ENCODE measurements at regions not wholly inside any gene's neighbourhood (a gene's known extent, or its start where the extent isn't known, plus 50 kb on each side); places are given as distances from the start of the nearest gene placed in this dataset.
A peak's percentile ranks its signal among the peaks of the same experiment; 100 is the strongest.

GRCh38 chr12:66964629-66965028 is 285.8 kb upstream of the GRIP1 start:
- no peak for DNase-seq

GRCh38 chr12:66965621-66966020 is 286.7 kb upstream of the GRIP1 start:
- no peak for DNase-seq

GRCh38 chr12:66971816-66972215 is 292.9 kb upstream of the GRIP1 start:
- no peak for DNase-seq

GRCh38 chr12:66976526-66976925 is 292.6 kb upstream of the CAND1 start:
- DNase-seq, result no peak

GRCh38 chr12:66978802-66979201 is 290.4 kb upstream of the CAND1 start:
- no peak for DNase-seq

GRCh38 chr12:66979251-66979650 is 289.9 kb upstream of the CAND1 start:
- DNase-seq, result no peak

GRCh38 chr12:66984077-66984476 is 285.1 kb upstream of the CAND1 start:
- no peak for DNase-seq

- DNase-seq, result no peak
These were observed 284.2 kb upstream of the CAND1 start for GRCh38 chr12:66984962-66985361.

- DNase-seq, result peak in 3 of 4 experiments; percentile 9 to 24 (median 9)
These were observed 270.0 kb upstream of the CAND1 start for GRCh38 chr12:66999141-66999540.

GRCh38 chr12:67001251-67001650 is 267.9 kb upstream of the CAND1 start:
- no peak for DNase-seq

GRCh38 chr12:67002720-67003119 is 266.4 kb upstream of the CAND1 start:
- no peak for DNase-seq

- no peak for DNase-seq
These were observed 262.5 kb upstream of the CAND1 start for GRCh38 chr12:67006610-67007009.

GRCh38 chr12:67014642-67015041 is 254.5 kb upstream of the CAND1 start:
- DNase-seq, result no peak

GRCh38 chr12:67018105-67018504 is 251.1 kb upstream of the CAND1 start:
- no peak for DNase-seq

- no peak for DNase-seq
These were observed 250.1 kb upstream of the CAND1 start for GRCh38 chr12:67019070-67019469.

- peak; percentile 31 to 56 (median 44) for DNase-seq
These were observed 243.5 kb upstream of the CAND1 start for GRCh38 chr12:67025543-67026114.

- no peak for DNase-seq
These were observed 242.5 kb upstream of the CAND1 start for GRCh38 chr12:67026487-67027246.

GRCh38 chr12:67028529-67028928 is 240.6 kb upstream of the CAND1 start:
- no peak for DNase-seq

- no peak for DNase-seq
These were observed 234.9 kb upstream of the CAND1 start for GRCh38 chr12:67034110-67034879.

- DNase-seq, result no peak
These were observed 234.0 kb upstream of the CAND1 start for GRCh38 chr12:67035121-67035520.

GRCh38 chr12:67038486-67038885 is 230.7 kb upstream of the CAND1 start:
- DNase-seq, result no peak

- DNase-seq, result no peak
These were observed 228.9 kb upstream of the CAND1 start for GRCh38 chr12:67039995-67040860.

GRCh38 chr12:67040861-67041137 is 228.4 kb upstream of the CAND1 start:
- no peak for DNase-seq

Measured in suppressor macrophage (primary cell).